GM23338 (cell line): ENCODE measurements at regions not wholly inside any gene's neighbourhood (a gene's known extent, or its start where the extent isn't known, plus 50 kb on each side); places are given as distances from the start of the nearest gene placed in this dataset.

Experiments used
- ATAC-seq: fragments of 200-7000 bp; cut with Tn5 transposase; 3 replicates; pipeline ENCODE4 v1.9.1; 2020
- DNase-seq: peaks from one replicate; pipeline ENCODE4 v3.0.0-alpha.2; 2015; ENCODE audit warnings: low spot score
- H2AFZ ChIP-seq: fragments of 200-600 bp; sonication (generic); 2 replicates; pipeline ENCODE4 v1.8.0; 2016; ENCODE audit warnings: antibody characterized with exemption, mild to moderate bottlenecking, moderate library complexity
- H3F3A ChIP-seq: fragments of 200-600 bp; sonication (generic); replicated peaks from 2 replicates; pipeline ENCODE4 v1.8.0; 2017; ENCODE audit warnings: antibody characterized with exemption, mixed run types, low read depth
- H3K27ac ChIP-seq: fragments of 200-600 bp; sonication (generic); 2 replicates; pipeline ENCODE4 v1.6.1; 2016; ENCODE audit warnings: low read depth
- H3K27me3 ChIP-seq: fragments of 200-600 bp; sonication (generic); 2 replicates; pipeline ENCODE4 v1.8.0; 2016; ENCODE audit warnings: mild to moderate bottlenecking, mixed run types, moderate library complexity; ENCODE audit not compliant: insufficient read depth
- H3K36me3 ChIP-seq: fragments of 200-600 bp; sonication (generic); 2 replicates; pipeline ENCODE4 v1.8.0; 2016; ENCODE audit warnings: mild to moderate bottlenecking; ENCODE audit not compliant: insufficient read depth
- H3K4me1 ChIP-seq: fragments of 200-600 bp; sonication (generic); 2 replicates; pipeline ENCODE4 v1.8.0; 2016; ENCODE audit warnings: mild to moderate bottlenecking, moderate library complexity; ENCODE audit not compliant: insufficient read depth
- H3K4me2 ChIP-seq: fragments of 200-600 bp; sonication (generic); 2 replicates; pipeline ENCODE4 v1.7.1; 2017; ENCODE audit warnings: mixed run types
- H3K4me3 ChIP-seq: fragments of 200-600 bp; sonication (generic); 2 replicates; pipeline ENCODE4 v1.6.1; 2016; ENCODE audit warnings: mixed run types
- H3K79me2 ChIP-seq: fragments of 200-600 bp; sonication (generic); replicated peaks from 2 replicates; pipeline ENCODE4 v1.8.0; 2017; ENCODE audit warnings: mild to moderate bottlenecking; ENCODE audit not compliant: insufficient read depth
- H3K9me2 ChIP-seq: fragments of 200-600 bp; sonication (generic); 2 replicates; pipeline ENCODE4 v1.8.0; 2017; ENCODE audit not compliant: insufficient read depth
- H4K20me1 ChIP-seq: fragments of 200-600 bp; sonication (generic); replicated peaks from 2 replicates; pipeline ENCODE4 v1.8.0; 2017; ENCODE audit warnings: mild to moderate bottlenecking; ENCODE audit not compliant: insufficient read depth
- H3K27ac Mint-ChIP-seq: 2 replicates; pipeline ENCODE4 v1.8.0; 2020; ENCODE audit warnings: inconsistent platforms, mild to moderate bottlenecking, moderate library complexity, mixed read lengths
- H3K27me3 Mint-ChIP-seq: 3 replicates; pipeline ENCODE4 v1.8.0; 2022; ENCODE audit warnings: low read depth, mild to moderate bottlenecking, moderate library complexity, mixed read lengths, inconsistent platforms; ENCODE audit not compliant: insufficient read depth, poor library complexity
- H3K36me3 Mint-ChIP-seq: 3 replicates; pipeline ENCODE4 v1.8.0; 2021; ENCODE audit warnings: low read depth, mild to moderate bottlenecking, inconsistent platforms, moderate library complexity, mixed read lengths
- H3K4me1 Mint-ChIP-seq: 3 replicates; pipeline ENCODE4 v1.8.0; 2020; ENCODE audit warnings: mild to moderate bottlenecking, inconsistent platforms, mixed read lengths
- H3K4me3 Mint-ChIP-seq: 3 replicates; pipeline ENCODE4 v1.8.0; 2021; ENCODE audit warnings: moderate library complexity, mild to moderate bottlenecking, inconsistent platforms, mixed read lengths
- H3K9me3 Mint-ChIP-seq: 3 replicates; pipeline ENCODE4 v1.8.0; 2020; ENCODE audit warnings: moderate library complexity, mild to moderate bottlenecking, inconsistent platforms, mixed read lengths
- CREB1 ChIP-seq: fragments of 250-450 bp; sonication (Bioruptor Pico); IDR thresholded peaks from 2 replicates; pipeline ENCODE4 v1.5.0; 2020; ENCODE audit warnings: low read depth, mild to moderate bottlenecking, moderate library complexity
- CTCF ChIP-seq, 2 experiments: fragments of 200-600 bp in 1 of 2; sonication (generic) in 1 of 2; conservative IDR thresholded peaks; 2 replicates each; pipeline versions ENCODE4 v1.5.1 to v1.6.1; 2016 to 2017; ENCODE audit warnings: antibody characterized with exemption in 2 of 2, low read depth in 2 of 2, mild to moderate bottlenecking in 2 of 2, moderate library complexity in 1 of 2
- ETS1 ChIP-seq: IDR thresholded peaks from 2 replicates; pipeline ENCODE4 v1.6.1; 2016; ENCODE audit warnings: antibody characterized with exemption
- EZH2 ChIP-seq: fragments of 200-600 bp; sonication (generic); IDR thresholded peaks from one replicate; pipeline ENCODE4 v1.8.0; 2017; ENCODE audit warnings: antibody characterized with exemption, mild to moderate bottlenecking, low read depth; ENCODE audit not compliant: unreplicated experiment
- NANOG ChIP-seq: IDR thresholded peaks from 2 replicates; pipeline ENCODE4 v1.6.1; 2016; ENCODE audit warnings: antibody characterized with exemption, borderline replicate concordance
- POLR2AphosphoS5 ChIP-seq: IDR thresholded peaks from 2 replicates; pipeline ENCODE4 v1.6.1; 2016; ENCODE audit warnings: antibody characterized with exemption, low read depth
- STAT1 ChIP-seq: IDR thresholded peaks from one replicate; pipeline ENCODE4 v1.6.1; 2016; ENCODE audit warnings: antibody characterized with exemption; ENCODE audit not compliant: unreplicated experiment
- ZNF114 ChIP-seq: fragments of 250-450 bp; sonication (Bioruptor Pico); IDR thresholded peaks from 2 replicates; pipeline ENCODE4 v1.5.0; 2020; ENCODE audit warnings: mild to moderate bottlenecking, moderate library complexity
- ZNF331 ChIP-seq: fragments of 250-450 bp; sonication (Bioruptor Pico); IDR thresholded peaks from 2 replicates; pipeline ENCODE4 v1.5.0; 2020; ENCODE audit warnings: low read depth, mild to moderate bottlenecking, moderate library complexity
- ZNF462 ChIP-seq: fragments of 250-450 bp; sonication (Bioruptor Pico); IDR thresholded peaks from 2 replicates; pipeline ENCODE4 v1.5.0; 2020; ENCODE audit warnings: mild to moderate bottlenecking, moderate library complexity
- TF ChIP-seq, protein P1 (sequence below): IDR thresholded peaks from one replicate; pipeline ENCODE4 v1.6.1; 2018; ENCODE audit warnings: antibody characterized with exemption; ENCODE audit not compliant: unreplicated experiment

DNA sequence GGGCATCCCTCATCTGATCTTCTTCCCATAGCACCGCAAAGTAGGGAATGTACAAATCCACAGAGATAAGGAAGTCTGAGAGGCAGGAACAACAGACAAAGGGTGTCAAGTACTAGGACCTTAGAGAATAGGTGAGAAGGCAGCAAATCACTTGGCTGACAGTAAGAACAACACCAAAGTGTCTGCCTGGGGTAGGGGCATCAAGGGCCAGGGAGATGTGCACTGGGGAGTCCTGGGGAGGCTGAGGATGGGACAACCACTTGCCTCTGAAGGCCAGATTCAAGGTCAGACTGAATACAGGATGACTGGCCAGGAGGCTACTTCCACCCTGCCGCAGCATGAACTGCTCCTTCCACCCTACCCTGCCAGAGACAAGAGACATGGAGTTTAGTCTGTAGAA is 1040.8 kb downstream of the BCL11B start:
- Mint-ChIP-seq H3K27me3 (peaks cover 2% of the 10 kb centered on the region), H3K9me3 (peaks cover 5% of the 10 kb centered on the region), H3K4me1 (peaks cover 6% of the 10 kb centered on the region; the same call in 2 of the 3 replicates), H3K36me3 (peaks cover 2% of the 10 kb centered on the region; the same call in 1 of the 3 replicates), H3K4me3 (no peak overlapping the region), H3K27ac (no peak overlapping the region)
- Histone ChIP-seq H3K79me2 (no peaks in the 10 kb centered on the region), H3K36me3 (no peaks in the 10 kb centered on the region), H2AFZ (no peak overlapping the region), H3K9me2 (no peaks in the 10 kb centered on the region), H3F3A (no peaks in the 10 kb centered on the region), H3K27me3 (no peaks in the 10 kb centered on the region), H3K4me3 (no peak overlapping the region), H4K20me1 (no peaks in the 10 kb centered on the region), H3K4me2 (no peak overlapping the region), H3K27ac (no peak overlapping the region), H3K4me1 (no peaks in the 10 kb centered on the region)
- TF ChIP-seq ZNF114 (CRISPR knock-in tag) = no peak
- TF ChIP-seq CREB1 (CRISPR knock-in tag) = no peak
- no peak for TF ChIP-seq NANOG
- no peak for TF ChIP-seq ETS1
- TF ChIP-seq ZNF462 (CRISPR knock-in tag) = no peak
- TF ChIP-seq, protein P1, sequence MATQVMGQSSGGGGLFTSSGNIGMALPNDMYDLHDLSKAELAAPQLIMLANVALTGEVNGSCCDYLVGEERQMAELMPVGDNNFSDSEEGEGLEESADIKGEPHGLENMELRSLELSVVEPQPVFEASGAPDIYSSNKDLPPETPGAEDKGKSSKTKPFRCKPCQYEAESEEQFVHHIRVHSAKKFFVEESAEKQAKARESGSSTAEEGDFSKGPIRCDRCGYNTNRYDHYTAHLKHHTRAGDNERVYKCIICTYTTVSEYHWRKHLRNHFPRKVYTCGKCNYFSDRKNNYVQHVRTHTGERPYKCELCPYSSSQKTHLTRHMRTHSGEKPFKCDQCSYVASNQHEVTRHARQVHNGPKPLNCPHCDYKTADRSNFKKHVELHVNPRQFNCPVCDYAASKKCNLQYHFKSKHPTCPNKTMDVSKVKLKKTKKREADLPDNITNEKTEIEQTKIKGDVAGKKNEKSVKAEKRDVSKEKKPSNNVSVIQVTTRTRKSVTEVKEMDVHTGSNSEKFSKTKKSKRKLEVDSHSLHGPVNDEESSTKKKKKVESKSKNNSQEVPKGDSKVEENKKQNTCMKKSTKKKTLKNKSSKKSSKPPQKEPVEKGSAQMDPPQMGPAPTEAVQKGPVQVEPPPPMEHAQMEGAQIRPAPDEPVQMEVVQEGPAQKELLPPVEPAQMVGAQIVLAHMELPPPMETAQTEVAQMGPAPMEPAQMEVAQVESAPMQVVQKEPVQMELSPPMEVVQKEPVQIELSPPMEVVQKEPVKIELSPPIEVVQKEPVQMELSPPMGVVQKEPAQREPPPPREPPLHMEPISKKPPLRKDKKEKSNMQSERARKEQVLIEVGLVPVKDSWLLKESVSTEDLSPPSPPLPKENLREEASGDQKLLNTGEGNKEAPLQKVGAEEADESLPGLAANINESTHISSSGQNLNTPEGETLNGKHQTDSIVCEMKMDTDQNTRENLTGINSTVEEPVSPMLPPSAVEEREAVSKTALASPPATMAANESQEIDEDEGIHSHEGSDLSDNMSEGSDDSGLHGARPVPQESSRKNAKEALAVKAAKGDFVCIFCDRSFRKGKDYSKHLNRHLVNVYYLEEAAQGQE = no peak
- no peak for TF ChIP-seq CTCF (conservative IDR thresholded peaks at IDR 0.05; ENCODE audit: low read depth in 2 of 2)
- TF ChIP-seq POLR2AphosphoS5 = no peak
- no peak for TF ChIP-seq EZH2
- TF ChIP-seq ZNF331 (CRISPR knock-in tag) = no peak
- no peak for TF ChIP-seq STAT1
- DNase-seq = no peak
- no peak for ATAC-seq
